H9 (cell line): ENCODE measurements at regions not wholly inside any gene's neighbourhood (a gene's known extent, or its start where the extent isn't known, plus 50 kb on each side); places are given as distances from the start of the nearest gene placed in this dataset.

Source experiments
- DNase-seq: peaks from one replicate; pipeline ENCODE4 v3.0.0-alpha.2; 2017
- H2AFZ ChIP-seq: one replicate; pipeline ENCODE4 v1.6.1; 2013; ENCODE audit warnings: mild to moderate bottlenecking, low read length, control low read depth, moderate library complexity
- H2AK5ac ChIP-seq: 2 replicates; pipeline ENCODE4 v1.6.1; 2013; ENCODE audit warnings: low read length, control low read depth, mixed read lengths; ENCODE audit not compliant: insufficient read length
- H2BK120ac ChIP-seq: one replicate; pipeline ENCODE4 v1.6.1; 2013; ENCODE audit warnings: low read depth, mild to moderate bottlenecking, low read length, control low read depth, inconsistent platforms; ENCODE audit not compliant: poor library complexity, severe bottlenecking
- H2BK12ac ChIP-seq: 2 replicates; pipeline ENCODE4 v1.6.1; 2013; ENCODE audit warnings: low read length, control low read depth, mixed read lengths, low read depth; ENCODE audit not compliant: insufficient read length
- H2BK15ac ChIP-seq: 2 replicates; pipeline ENCODE4 v1.6.1; 2013; ENCODE audit warnings: low read depth, low read length, control low read depth
- H2BK20ac ChIP-seq: one replicate; pipeline ENCODE4 v1.6.1; 2013; ENCODE audit warnings: low read depth, mild to moderate bottlenecking, low read length, control low read depth, inconsistent platforms; ENCODE audit not compliant: poor library complexity, severe bottlenecking
- H2BK5ac ChIP-seq: 2 replicates; pipeline ENCODE4 v1.6.1; 2013; ENCODE audit warnings: low read length, control low read depth, mixed read lengths; ENCODE audit not compliant: insufficient read length
- H3K14ac ChIP-seq: 2 replicates; pipeline ENCODE4 v1.6.1; 2013; ENCODE audit warnings: low read length, control low read depth; ENCODE audit not compliant: insufficient read depth
- H3K18ac ChIP-seq: 2 replicates; pipeline ENCODE4 v1.6.1; 2013; ENCODE audit warnings: low read depth, mild to moderate bottlenecking, mixed read lengths, low read length, control low read depth; ENCODE audit not compliant: insufficient read length
- H3K23ac ChIP-seq: 2 replicates; pipeline ENCODE4 v1.6.1; 2013; ENCODE audit warnings: low read length, control low read depth, mixed read lengths, low read depth; ENCODE audit not compliant: insufficient read length
- H3K23me2 ChIP-seq: 2 replicates; pipeline ENCODE4 v1.6.1; 2013; ENCODE audit warnings: low read depth, mild to moderate bottlenecking, mixed read lengths, low read length, control low read depth; ENCODE audit not compliant: insufficient read length, poor library complexity, severe bottlenecking
- H3K27ac ChIP-seq: 2 replicates; pipeline ENCODE4 v1.5.1; 2013; ENCODE audit warnings: low read length, control low read depth, mixed read lengths, low read depth; ENCODE audit not compliant: insufficient read length
- H3K27me3 ChIP-seq: 2 replicates; pipeline ENCODE4 v1.6.1; 2013; ENCODE audit warnings: low read length, control low read depth, inconsistent platforms; ENCODE audit not compliant: insufficient read depth
- H3K4ac ChIP-seq: 2 replicates; pipeline ENCODE4 v1.6.1; 2013; ENCODE audit warnings: low read depth, mild to moderate bottlenecking, control low read depth, inconsistent platforms, low read length, moderate library complexity
- H3K4me1 ChIP-seq: 2 replicates; pipeline ENCODE4 v1.6.1; 2013; ENCODE audit warnings: low read length, control low read depth, inconsistent platforms; ENCODE audit not compliant: insufficient read depth
- H3K4me2 ChIP-seq: 2 replicates; pipeline ENCODE4 v1.6.1; 2013; ENCODE audit warnings: low read length, control low read depth, mixed read lengths; ENCODE audit not compliant: insufficient read length, insufficient read depth
- H3K56ac ChIP-seq: 2 replicates; pipeline ENCODE4 v1.6.1; 2013; ENCODE audit warnings: low read depth, mild to moderate bottlenecking, mixed read lengths, low read length, control low read depth; ENCODE audit not compliant: insufficient read length
- H3K79me1 ChIP-seq: 2 replicates; pipeline ENCODE4 v1.6.1; 2013; ENCODE audit warnings: low read depth, mild to moderate bottlenecking, moderate library complexity, low read length, control low read depth, inconsistent platforms; ENCODE audit not compliant: insufficient read depth, poor library complexity, severe bottlenecking
- H3K79me2 ChIP-seq: 2 replicates; pipeline ENCODE4 v1.6.1; 2013; ENCODE audit warnings: low read length, control low read depth, inconsistent platforms; ENCODE audit not compliant: insufficient read depth
- H3K9ac ChIP-seq: 2 replicates; pipeline ENCODE4 v1.6.1; 2013; ENCODE audit warnings: low read length, control low read depth, mixed read lengths; ENCODE audit not compliant: insufficient read length; ENCODE audit errors: extremely low read depth
- H3K9me3 ChIP-seq: one replicate; pipeline ENCODE4 v1.6.1; 2013; ENCODE audit warnings: low read depth, low read length, inconsistent platforms; ENCODE audit not compliant: control insufficient read depth
- H3T11ph ChIP-seq: one replicate; pipeline ENCODE4 v1.6.1; 2013; ENCODE audit warnings: mild to moderate bottlenecking, low read length, control low read depth, inconsistent platforms
- H4K20me1 ChIP-seq: one replicate; pipeline ENCODE4 v1.6.1; 2013; ENCODE audit not compliant: control insufficient read depth, insufficient read length, insufficient read depth
- H4K5ac ChIP-seq: 2 replicates; pipeline ENCODE4 v1.6.1; 2013; ENCODE audit warnings: low read depth, mild to moderate bottlenecking, mixed read lengths, low read length, control low read depth; ENCODE audit not compliant: insufficient read length
- H4K8ac ChIP-seq: replicated peaks from 2 replicates; pipeline ENCODE4 v1.6.1; 2013; ENCODE audit warnings: low read length, control low read depth, mixed read lengths, low read depth; ENCODE audit not compliant: insufficient read length
- H4K91ac ChIP-seq: 2 replicates; pipeline ENCODE4 v1.6.1; 2013; ENCODE audit warnings: low read depth, mild to moderate bottlenecking, moderate library complexity, mixed read lengths, low read length, control low read depth; ENCODE audit not compliant: insufficient read length
- H3K27ac Mint-ChIP-seq, 3 experiments: 2 replicates in 2 of 3; 3 replicates in 1 of 3; pipeline ENCODE4 v1.8.0; 2020 to 2021; ENCODE audit warnings: mixed read lengths in 3 of 3, mild to moderate bottlenecking in 1 of 3, moderate library complexity in 1 of 3
- H3K27me3 Mint-ChIP-seq: 2 replicates; pipeline ENCODE4 v1.8.0; 2021; ENCODE audit warnings: low read depth, mild to moderate bottlenecking, moderate library complexity, mixed read lengths
- H3K36me3 Mint-ChIP-seq, 3 experiments: 2 replicates in 2 of 3; 3 replicates in 1 of 3; pipeline ENCODE4 v1.8.0; 2020 to 2021; ENCODE audit warnings: low read depth in 3 of 3, mixed read lengths in 3 of 3; ENCODE audit not compliant: insufficient read depth in 1 of 3
- H3K4me1 Mint-ChIP-seq, 2 experiments: 2 replicates each; pipeline ENCODE4 v1.8.0; 2020; ENCODE audit warnings: mixed read lengths in 2 of 2
- H3K4me3 Mint-ChIP-seq, 2 experiments: 2 replicates in 1 of 2; 3 replicates in 1 of 2; pipeline ENCODE4 v1.8.0; 2020 to 2021; ENCODE audit warnings: mild to moderate bottlenecking in 2 of 2, mixed read lengths in 2 of 2, moderate library complexity in 1 of 2
- H3K9me3 Mint-ChIP-seq, 2 experiments: 2 replicates in 1 of 2; 3 replicates in 1 of 2; pipeline ENCODE4 v1.8.0; 2020; ENCODE audit warnings: mild to moderate bottlenecking in 2 of 2, mixed read lengths in 2 of 2, moderate library complexity in 1 of 2
- CTCF ChIP-seq: fragments of 200-600 bp; sonication (generic); conservative IDR thresholded peaks from 3 replicates; pipeline ENCODE4 v1.8.0; 2021; ENCODE audit warnings: antibody characterized with exemption, mild to moderate bottlenecking
- WGBS: extraction: QIAGEN DNeasy Blood & Tissue Kit; methylation state at CpG from one replicate; pipeline ENCODE4 v1.1.7; 2013; ENCODE audit warnings: missing lambda C conversion rate, low lambda C conversion rate, mixed read lengths; ENCODE audit not compliant: insufficient read length; ENCODE audit errors: extremely low coverage; 5-methylcytosine and 5-hydroxymethylcytosine counted together

GRCh38 chr13:73390100-73390499, 331.3 kb downstream of the KLF5 start:
- Histone ChIP-seq H3K9me3 (no peaks in the 10 kb centered on the region), H3K23me2 (no peaks in the 10 kb centered on the region), H4K91ac (no peak overlapping the region), H3K18ac (no peak overlapping the region), H3K56ac (no peak overlapping the region), H3T11ph (no peak overlapping the region), H3K14ac (no peak overlapping the region), H4K8ac (no peak overlapping the region), H3K79me2 (no peaks in the 10 kb centered on the region), H3K23ac (no peak overlapping the region), H2BK15ac (no peak overlapping the region), H4K5ac (no peak overlapping the region), H3K27me3 (no peaks in the 10 kb centered on the region), H2BK20ac (no peak overlapping the region), H3K4ac (no peak overlapping the region), H2BK5ac (no peak overlapping the region), H2BK120ac (no peak overlapping the region), H4K20me1 (no peaks in the 10 kb centered on the region), H2AFZ (no peak overlapping the region), H2BK12ac (no peak overlapping the region), H3K9ac (no peak overlapping the region), H3K4me2 (no peak overlapping the region), H3K79me1 (no peaks in the 10 kb centered on the region), H2AK5ac (no peak overlapping the region), H3K27ac (no peak overlapping the region), H3K4me1 (no peaks in the 10 kb centered on the region)
- Mint-ChIP-seq H3K36me3 (peaks cover 0 to 4% (median 0%) of the 10 kb centered on the region in 3 experiments; a peak in 1 of 7 replicates), H3K4me1 (no peaks in the 10 kb centered on the region), H3K27ac (no peak overlapping the region), H3K9me3 (peaks cover 3 to 5% of the 10 kb centered on the region in 2 experiments; a peak in 3 of 5 replicates), H3K27me3 (no peaks in the 10 kb centered on the region), H3K4me3 (no peak overlapping the region)
- no peak for TF ChIP-seq CTCF
- WGBS, result no CpG with 5 or more reads among the region's 2 CpGs
- no peak for DNase-seq
